Dedifferentiated amniotic fluid mesenchymal stem cell (primary cell): ENCODE measurements at regions not wholly inside any gene's neighbourhood (a gene's known extent, or its start where the extent isn't known, plus 50 kb on each side); places are given as distances from the start of the nearest gene placed in this dataset.

ENCODE experiments used
- DNase-seq: peaks from one replicate; pipeline ENCODE4 v3.0.0-alpha.2; 2016; ENCODE audit errors: extremely low spot score

GRCh38 chr12:111174961-111175345 lies 193.9 kb downstream of the PHETA1 start:
- DNase-seq = no peak

GRCh38 chr12:111174251-111174960 lies 194.5 kb downstream of the PHETA1 start:
- DNase-seq = no peak

GRCh38 chr12:111173836-111174235 lies 195.1 kb downstream of the PHETA1 start:
- DNase-seq = no peak

- DNase-seq = no peak
Measured at GRCh38 chr12:111173391-111173790, 195.5 kb downstream of the PHETA1 start.

GRCh38 chr12:111172786-111173185 lies 196.1 kb downstream of the PHETA1 start:
- no peak for DNase-seq

GRCh38 chr12:111171832-111172231 lies 197.1 kb downstream of the PHETA1 start:
- no peak for DNase-seq

- no peak for DNase-seq
Measured at GRCh38 chr12:111171345-111171744, 197.6 kb downstream of the PHETA1 start.

GRCh38 chr12:111170543-111170942 lies 198.4 kb downstream of the PHETA1 start:
- DNase-seq = no peak

DNA sequence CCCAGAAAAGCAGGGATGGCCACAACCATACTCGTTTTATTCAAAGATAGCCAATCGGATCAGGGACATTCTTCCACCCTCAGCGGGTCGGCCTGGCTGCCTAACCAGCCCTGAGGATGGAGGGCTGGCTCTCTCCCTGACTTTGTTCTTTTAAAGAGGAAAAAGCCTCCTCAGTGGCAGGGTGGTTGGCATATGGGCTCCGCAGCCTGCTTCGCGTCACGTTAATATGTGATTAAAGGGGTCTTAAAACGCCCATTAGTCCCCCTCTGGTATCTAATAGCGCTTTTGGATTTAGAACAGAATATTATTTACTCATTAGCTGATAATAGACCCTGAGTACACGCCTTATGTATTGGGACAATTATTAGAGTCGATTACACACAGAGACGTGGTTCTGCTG lies 199.4 kb downstream of the PHETA1 start:
- no peak for DNase-seq

GRCh38 chr12:111169032-111169431 lies 199.9 kb downstream of the PHETA1 start:
- no peak for DNase-seq

DNA sequence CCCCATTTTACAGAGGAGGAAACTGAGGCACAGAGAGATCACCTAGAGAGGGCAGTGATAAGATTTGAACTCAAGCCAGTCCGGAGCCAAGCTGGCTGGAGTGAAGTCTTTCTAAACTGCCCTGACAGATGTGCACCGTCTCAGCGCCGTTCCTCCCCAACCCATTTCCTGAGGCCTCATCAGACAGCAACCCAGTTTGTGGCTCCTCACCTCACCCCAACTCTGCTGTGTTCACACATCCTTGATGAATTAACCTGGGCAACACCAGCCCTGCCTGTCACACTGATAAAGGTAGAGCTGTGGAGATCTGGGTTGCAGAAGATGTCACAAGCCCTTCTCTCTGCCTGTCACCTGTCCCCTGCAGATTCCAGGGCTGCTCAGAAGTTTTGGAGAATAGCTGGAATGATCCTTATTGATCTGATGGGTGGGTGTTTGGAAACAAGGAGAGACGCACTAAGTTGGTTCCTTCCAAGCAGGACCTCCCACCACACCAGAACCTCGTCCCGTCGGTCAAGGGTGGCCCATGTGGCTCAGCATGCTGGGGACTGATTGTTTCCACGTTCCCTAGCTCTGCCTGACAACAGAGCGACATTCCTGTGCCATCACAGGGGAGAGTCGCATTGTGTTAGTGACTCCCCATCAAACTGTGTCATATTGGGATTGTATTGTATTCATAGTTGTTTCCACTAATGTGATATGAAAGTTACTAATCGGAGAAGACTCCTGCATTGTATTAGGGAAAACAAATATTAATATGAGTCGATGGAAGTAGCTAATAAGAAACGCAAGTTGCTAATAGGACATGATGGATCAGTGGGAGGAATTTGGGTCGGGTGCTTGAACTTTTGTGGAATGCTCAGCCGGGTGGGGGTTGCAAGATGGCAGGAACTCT lies 200.6 kb downstream of the PHETA1 start:
- no peak for DNase-seq

DNA sequence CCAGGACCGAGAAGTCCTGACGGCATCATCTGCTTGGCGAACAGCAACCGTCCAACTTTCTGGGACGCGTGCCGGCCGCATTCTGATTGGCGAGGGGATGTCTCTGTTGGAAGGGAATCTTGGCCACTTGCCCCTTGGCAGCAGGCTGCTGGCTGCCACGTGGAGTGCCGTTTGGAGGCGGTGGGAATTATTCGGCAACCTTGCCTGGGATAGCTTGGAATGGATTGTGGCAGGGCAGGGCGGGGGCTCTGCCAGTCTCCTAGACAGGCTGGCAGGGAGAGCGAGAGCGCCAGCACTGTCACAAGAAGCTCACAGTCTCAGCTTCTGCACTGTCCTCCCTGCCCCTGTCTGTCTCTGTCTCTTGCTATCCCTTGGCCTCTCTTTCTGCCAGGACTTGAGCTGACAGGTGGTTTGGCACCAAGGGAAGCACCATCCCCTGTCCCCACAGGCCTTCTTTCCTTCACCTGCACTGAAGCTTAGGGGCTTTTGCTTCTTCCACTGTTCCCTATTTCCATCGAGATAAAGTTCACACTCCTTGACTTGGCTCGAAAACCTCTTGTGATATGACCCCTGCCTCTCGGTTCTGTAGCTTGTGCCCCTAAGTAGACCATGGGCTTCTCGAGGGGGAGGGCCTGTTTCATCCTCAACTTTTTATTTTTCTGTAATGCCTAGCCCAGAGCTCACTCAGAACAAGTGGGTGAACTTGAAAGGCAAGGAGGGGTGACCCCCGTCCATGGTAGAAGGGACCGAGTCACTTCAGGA lies 201.9 kb downstream of the PHETA1 start:
- no peak for DNase-seq

- DNase-seq = no peak
Measured at GRCh38 chr12:111164833-111165525, 203.9 kb downstream of the PHETA1 start.

GRCh38 chr12:111163422-111163821 lies 205.5 kb downstream of the PHETA1 start:
- DNase-seq = no peak

DNA sequence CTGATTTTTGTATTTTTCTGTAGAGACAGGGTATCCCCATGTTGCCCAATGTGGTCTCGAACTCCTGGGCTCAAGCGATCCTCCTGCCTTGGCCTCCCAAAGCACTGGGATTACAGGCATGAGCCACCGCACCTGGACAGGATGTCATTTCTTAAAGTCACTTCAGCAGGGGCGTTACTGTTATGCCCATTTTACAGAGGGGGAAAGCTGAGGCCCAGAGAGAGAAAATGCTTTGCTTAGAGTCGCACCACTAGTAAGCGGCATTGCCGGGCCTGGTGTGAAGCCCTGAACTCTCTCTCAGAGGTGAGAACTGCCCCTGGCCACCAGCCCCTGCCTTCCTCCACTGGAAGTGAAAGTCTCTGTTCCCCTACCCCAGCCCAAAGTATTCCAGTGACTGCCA lies 207.0 kb downstream of the PHETA1 start:
- DNase-seq = no peak

DNA sequence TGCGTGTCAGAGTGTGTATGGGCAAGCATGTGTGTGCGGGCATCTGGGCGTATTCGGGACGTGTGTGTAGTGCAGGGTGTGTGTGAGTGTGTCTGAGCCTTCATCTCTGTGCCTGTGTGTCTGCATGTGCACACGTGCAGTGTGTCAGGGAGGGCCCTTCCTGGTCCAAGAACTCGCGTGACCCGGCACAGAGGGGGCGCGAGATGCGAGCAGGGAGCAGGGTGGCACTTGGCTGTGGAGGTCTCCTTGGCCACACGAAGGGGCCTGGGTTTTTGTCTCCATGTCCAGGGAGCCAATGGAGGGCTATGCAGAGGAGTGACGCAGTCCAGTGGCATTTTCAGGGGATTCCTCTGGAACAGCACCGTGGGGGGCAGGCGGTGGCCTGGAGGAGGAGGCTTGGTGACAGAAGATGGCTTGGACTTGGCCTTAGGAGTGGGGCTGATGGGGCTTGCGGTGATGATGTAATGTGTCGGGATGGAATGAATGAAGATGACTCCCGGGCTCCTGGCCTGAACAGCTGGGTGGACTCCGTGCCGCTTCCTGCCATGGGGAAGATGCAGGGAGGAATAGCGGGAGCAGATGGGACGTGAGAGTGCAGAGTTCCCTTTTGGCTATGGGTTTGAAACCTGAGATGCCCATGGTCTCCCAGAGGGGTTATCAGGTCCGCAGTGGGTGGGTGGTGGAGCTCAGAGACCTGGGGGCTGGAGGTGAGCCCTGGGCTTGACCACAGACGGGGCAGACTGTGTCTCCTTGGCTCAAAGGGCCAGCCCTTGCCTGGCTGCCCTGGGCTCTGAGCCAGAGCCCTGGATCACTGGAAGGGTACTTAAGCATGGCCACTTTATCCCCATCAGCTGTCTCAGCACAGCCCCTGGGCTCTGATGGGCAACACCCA lies 208.3 kb downstream of the PHETA1 start:
- no peak for DNase-seq

- no peak for DNase-seq
Measured at GRCh38 chr12:111158992-111159391, 209.9 kb downstream of the PHETA1 start.

GRCh38 chr12:111157486-111157885 lies 211.4 kb downstream of the PHETA1 start:
- no peak for DNase-seq

DNA sequence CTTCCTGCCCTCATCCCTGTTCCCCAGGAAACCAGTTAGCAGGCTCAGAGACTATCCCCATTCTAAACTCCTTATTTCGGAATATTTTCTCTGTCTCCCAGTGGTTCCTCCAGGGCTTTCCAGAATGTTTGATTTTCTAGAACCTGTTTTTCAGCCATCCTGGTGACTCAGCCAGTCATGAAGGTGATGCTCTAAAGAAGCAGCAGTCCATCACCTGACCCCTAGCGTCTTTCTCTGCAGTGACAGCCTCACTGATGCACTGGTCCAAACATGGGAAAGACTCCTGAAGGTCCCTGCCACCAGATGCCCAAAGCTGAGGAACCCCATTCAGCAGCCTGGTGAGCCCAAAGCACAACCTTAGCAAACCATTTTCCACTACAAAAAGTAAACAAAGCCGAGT lies 212.6 kb downstream of the PHETA1 start:
- no peak for DNase-seq

- DNase-seq = no peak
Measured at GRCh38 chr12:111155521-111155920, 213.4 kb downstream of the PHETA1 start.

DNA sequence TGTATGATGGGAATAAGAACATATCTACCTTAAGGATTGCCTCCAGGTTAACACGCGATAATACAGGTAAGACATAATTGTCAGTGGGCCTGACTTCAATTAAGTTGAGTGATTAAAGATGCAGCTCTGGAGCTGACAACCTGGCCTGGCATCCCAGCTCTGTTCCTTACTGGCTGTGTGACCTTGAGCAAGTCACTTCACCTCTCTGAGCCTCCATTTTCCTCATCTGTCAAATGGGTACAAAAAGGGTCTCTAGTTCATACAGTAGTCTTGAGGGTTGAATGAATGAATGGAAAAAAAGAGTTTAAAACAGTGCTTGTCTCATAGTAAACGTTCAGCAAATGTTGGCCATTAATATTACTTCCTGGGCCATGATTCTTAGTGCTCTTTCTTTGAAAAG lies 213.9 kb downstream of the PHETA1 start:
- DNase-seq = no peak
